ENCODE measurements at regions not wholly inside any gene's neighbourhood (a gene's known extent, or its start where the extent isn't known, plus 50 kb on each side); places are given as distances from the start of the nearest gene placed in this dataset.

- no peak overlapping the region for H4K8ac ChIP-seq (ENCODE audit: low read depth, low read length)
- H2AK5ac ChIP-seq (ENCODE audit: low read length) = no peak overlapping the region
- no peak overlapping the region for H3K4me3 ChIP-seq (ENCODE audit: low read depth, low read length)
- no peak overlapping the region for H4K91ac ChIP-seq (ENCODE audit: low read depth, low read length)
- no peak overlapping the region for H3K14ac ChIP-seq (ENCODE audit: low read length)
- no CpG with 5 or more reads among the region's 2 CpGs for WGBS (ENCODE audit: extremely low coverage, insufficient coverage, insufficient read length)
- H3K4me1 ChIP-seq (ENCODE audit: control insufficient read depth in 1 of 2, insufficient read depth in 2 of 2, low read length in 2 of 2) = peaks cover 9 to 11% of the 10 kb centered on the region in 2 experiments
- no peak for DNase-seq
- no peaks in the 10 kb centered on the region for H3K9me3 ChIP-seq (ENCODE audit: insufficient read depth, low read depth, low read length)
- no peak overlapping the region for H2BK5ac ChIP-seq (ENCODE audit: low read depth, low read length, poor library complexity)
- H2BK120ac ChIP-seq (ENCODE audit: insufficient read depth, low read length, poor library complexity) = no peak overlapping the region
- no peaks in the 10 kb centered on the region for H3K27me3 ChIP-seq (ENCODE audit: insufficient read depth, low read length)
- H4K12ac ChIP-seq (ENCODE audit: low read depth, low read length) = no peak overlapping the region
- H3K4me2 ChIP-seq (ENCODE audit: low read length) = no peak overlapping the region
- no peak overlapping the region for H2BK12ac ChIP-seq (ENCODE audit: low read length)
- H3K79me2 ChIP-seq (ENCODE audit: control insufficient read depth, insufficient read depth, low read length, poor library complexity) = no peaks in the 10 kb centered on the region
- no peaks in the 10 kb centered on the region for H3K36me3 ChIP-seq (ENCODE audit: control insufficient read depth in 1 of 2, insufficient read depth in 2 of 2, low read length in 2 of 2)
- H3K18ac ChIP-seq (ENCODE audit: low read length) = no peak overlapping the region
- no peak overlapping the region for H3K4ac ChIP-seq (ENCODE audit: low read depth, low read length)
- no peak overlapping the region for H3K9ac ChIP-seq (ENCODE audit: low read length)
- H3K79me1 ChIP-seq (ENCODE audit: low read length) = peaks cover 2% of the 10 kb centered on the region
- no peak overlapping the region for H3K23ac ChIP-seq (ENCODE audit: low read length)
- H2AFZ ChIP-seq (ENCODE audit: insufficient read depth, low read length, poor library complexity) = no peak overlapping the region
- H3K27ac ChIP-seq (ENCODE audit: low read depth, low read length) = no peak overlapping the region
Observed at GRCh38 chr1:93769777-93770176, 88.1 kb upstream of the BCAR3 start.

DNA sequence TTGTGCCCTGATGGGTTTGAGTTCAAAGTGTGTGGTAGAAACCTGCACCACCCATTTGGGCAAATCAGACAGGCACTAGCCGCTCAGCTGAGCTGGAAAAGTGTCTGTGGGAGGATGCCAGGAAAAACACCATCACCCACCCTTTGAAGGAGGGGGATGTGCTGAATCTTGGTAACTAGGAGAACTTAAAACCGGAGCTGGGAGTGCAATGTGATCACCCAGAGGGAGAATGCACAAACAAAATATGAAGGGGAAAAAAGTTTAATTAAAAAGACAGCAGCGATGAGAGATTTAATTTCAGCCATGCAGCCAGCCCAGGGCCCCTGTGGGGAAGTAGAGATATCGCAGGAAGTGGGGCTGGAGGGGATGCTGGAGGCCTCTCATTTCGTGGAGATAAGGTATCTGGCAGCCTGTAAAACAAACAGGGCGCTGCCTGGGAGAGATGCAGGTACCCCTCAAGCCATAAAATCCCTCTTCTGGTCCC is 86.8 kb upstream of the BCAR3 start:
- no peak overlapping the region for H3K18ac ChIP-seq (ENCODE audit: low read length)
- no peak overlapping the region for H3K23ac ChIP-seq (ENCODE audit: low read length)
- H2BK120ac ChIP-seq (ENCODE audit: insufficient read depth, low read length, poor library complexity) = no peak overlapping the region
- H3K27me3 ChIP-seq (ENCODE audit: insufficient read depth, low read length) = no peaks in the 10 kb centered on the region
- H3K36me3 ChIP-seq (ENCODE audit: control insufficient read depth in 1 of 2, insufficient read depth in 2 of 2, low read length in 2 of 2) = no peaks in the 10 kb centered on the region
- no peaks in the 10 kb centered on the region for H3K79me2 ChIP-seq (ENCODE audit: control insufficient read depth, insufficient read depth, low read length, poor library complexity)
- no CpG with 5 or more reads among the region's 6 CpGs for WGBS (ENCODE audit: extremely low coverage, insufficient coverage, insufficient read length)
- peaks cover 2% of the 10 kb centered on the region for H3K79me1 ChIP-seq (ENCODE audit: low read length)
- H3K4me2 ChIP-seq (ENCODE audit: low read length) = no peak overlapping the region
- no peak overlapping the region for H3K9ac ChIP-seq (ENCODE audit: low read length)
- H3K9me3 ChIP-seq (ENCODE audit: insufficient read depth, low read depth, low read length) = no peaks in the 10 kb centered on the region
- no peak overlapping the region for H4K12ac ChIP-seq (ENCODE audit: low read depth, low read length)
- no peak for DNase-seq
- H3K27ac ChIP-seq (ENCODE audit: low read depth, low read length) = no peak overlapping the region
- H3K4me1 ChIP-seq (ENCODE audit: control insufficient read depth in 1 of 2, insufficient read depth in 2 of 2, low read length in 2 of 2) = peaks cover 9 to 11% of the 10 kb centered on the region in 2 experiments
- no peak overlapping the region for H3K4me3 ChIP-seq (ENCODE audit: low read depth, low read length)
- H2BK12ac ChIP-seq (ENCODE audit: low read length) = no peak overlapping the region
- H2AK5ac ChIP-seq (ENCODE audit: low read length) = no peak overlapping the region
- no peak overlapping the region for H2AFZ ChIP-seq (ENCODE audit: insufficient read depth, low read length, poor library complexity)
- H3K4ac ChIP-seq (ENCODE audit: low read depth, low read length) = no peak overlapping the region
- H2BK5ac ChIP-seq (ENCODE audit: low read depth, low read length, poor library complexity) = no peak overlapping the region
- no peak overlapping the region for H4K91ac ChIP-seq (ENCODE audit: low read depth, low read length)
- H4K8ac ChIP-seq (ENCODE audit: low read depth, low read length) = no peak overlapping the region
- H3K14ac ChIP-seq (ENCODE audit: low read length) = no peak overlapping the region

DNA sequence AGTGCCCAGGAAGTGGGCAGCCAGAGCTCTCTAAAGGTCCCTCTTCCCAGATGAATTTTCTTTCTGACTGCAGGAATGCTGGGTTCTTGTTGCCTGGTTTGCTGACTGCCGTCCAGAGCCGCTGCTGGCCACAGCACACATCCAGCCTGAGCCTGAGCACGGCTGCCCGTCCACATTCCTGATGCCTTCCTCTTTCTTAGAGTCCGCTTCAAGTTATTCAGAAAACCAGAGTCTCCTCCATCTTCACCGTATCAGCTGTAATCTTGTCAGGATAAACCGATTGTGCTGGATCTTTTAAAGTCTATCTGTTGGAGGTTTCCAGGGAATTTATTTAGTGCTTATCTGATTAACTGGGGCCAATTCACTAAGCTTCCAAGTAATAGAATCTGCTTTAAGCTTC is 84.8 kb upstream of the BCAR3 start:
- Histone ChIP-seq H2BK5ac (ENCODE audit: low read depth, low read length, poor library complexity) (no peak overlapping the region), H2BK12ac (ENCODE audit: low read length) (no peak overlapping the region), H2AFZ (ENCODE audit: insufficient read depth, low read length, poor library complexity) (no peak overlapping the region), H3K79me1 (ENCODE audit: low read length) (peaks cover 2% of the 10 kb centered on the region), H3K9ac (ENCODE audit: low read length) (no peak overlapping the region), H3K36me3 (ENCODE audit: control insufficient read depth in 1 of 2, insufficient read depth in 2 of 2, low read length in 2 of 2) (no peaks in the 10 kb centered on the region), H4K91ac (ENCODE audit: low read depth, low read length) (no peak overlapping the region), H3K9me3 (ENCODE audit: insufficient read depth, low read depth, low read length) (no peaks in the 10 kb centered on the region), H3K4me2 (ENCODE audit: low read length) (no peak overlapping the region), H3K18ac (ENCODE audit: low read length) (no peak overlapping the region), H2AK5ac (ENCODE audit: low read length) (no peak overlapping the region), H4K12ac (ENCODE audit: low read depth, low read length) (no peak overlapping the region), H3K23ac (ENCODE audit: low read length) (no peak overlapping the region), H3K4ac (ENCODE audit: low read depth, low read length) (no peak overlapping the region), H2BK120ac (ENCODE audit: insufficient read depth, low read length, poor library complexity) (no peak overlapping the region), H3K14ac (ENCODE audit: low read length) (no peak overlapping the region), H3K4me1 (ENCODE audit: control insufficient read depth in 1 of 2, insufficient read depth in 2 of 2, low read length in 2 of 2) (peaks cover 9 to 11% of the 10 kb centered on the region in 2 experiments), H3K27me3 (ENCODE audit: insufficient read depth, low read length) (no peaks in the 10 kb centered on the region), H4K8ac (ENCODE audit: low read depth, low read length) (no peak overlapping the region), H3K4me3 (ENCODE audit: low read depth, low read length) (no peak overlapping the region), H3K79me2 (ENCODE audit: control insufficient read depth, insufficient read depth, low read length, poor library complexity) (no peaks in the 10 kb centered on the region), H3K27ac (ENCODE audit: low read depth, low read length) (peak overlapping the region; percentile 31)
- peak; percentile 77 to 81 for DNase-seq
- no CpG with 5 or more reads among the region's 7 CpGs for WGBS (ENCODE audit: extremely low coverage, insufficient coverage, insufficient read length)

GRCh38 chr1:93765099-93765498 is 83.5 kb upstream of the BCAR3 start:
- Histone ChIP-seq H3K9me3 (ENCODE audit: insufficient read depth, low read depth, low read length) (peaks cover 3% of the 10 kb centered on the region), H3K4me1 (ENCODE audit: control insufficient read depth in 1 of 2, insufficient read depth in 2 of 2, low read length in 2 of 2) (peaks cover 9 to 11% of the 10 kb centered on the region in 2 experiments), H3K4ac (ENCODE audit: low read depth, low read length) (no peak overlapping the region), H4K12ac (ENCODE audit: low read depth, low read length) (no peak overlapping the region), H3K27me3 (ENCODE audit: insufficient read depth, low read length) (no peaks in the 10 kb centered on the region), H3K4me2 (ENCODE audit: low read length) (no peak overlapping the region), H3K9ac (ENCODE audit: low read length) (no peak overlapping the region), H3K23ac (ENCODE audit: low read length) (no peak overlapping the region), H3K79me2 (ENCODE audit: control insufficient read depth, insufficient read depth, low read length, poor library complexity) (no peaks in the 10 kb centered on the region), H3K14ac (ENCODE audit: low read length) (no peak overlapping the region), H3K36me3 (ENCODE audit: control insufficient read depth in 1 of 2, insufficient read depth in 2 of 2, low read length in 2 of 2) (no peaks in the 10 kb centered on the region), H3K4me3 (ENCODE audit: low read depth, low read length) (no peak overlapping the region), H2BK5ac (ENCODE audit: low read depth, low read length, poor library complexity) (no peak overlapping the region), H2AK5ac (ENCODE audit: low read length) (no peak overlapping the region), H2BK120ac (ENCODE audit: insufficient read depth, low read length, poor library complexity) (no peak overlapping the region), H2BK12ac (ENCODE audit: low read length) (no peak overlapping the region), H3K27ac (ENCODE audit: low read depth, low read length) (no peak overlapping the region), H4K91ac (ENCODE audit: low read depth, low read length) (no peak overlapping the region), H3K18ac (ENCODE audit: low read length) (no peak overlapping the region), H3K79me1 (ENCODE audit: low read length) (peaks cover 2% of the 10 kb centered on the region), H4K8ac (ENCODE audit: low read depth, low read length) (no peak overlapping the region), H2AFZ (ENCODE audit: insufficient read depth, low read length, poor library complexity) (no peak overlapping the region)
- DNase-seq = no peak
